ENCODE measurements at regions not wholly inside any gene's neighbourhood (a gene's known extent, or its start where the extent isn't known, plus 50 kb on each side); places are given as distances from the start of the nearest gene placed in this dataset.
A peak's percentile ranks its signal among the peaks of the same experiment; 100 is the strongest.

DNA sequence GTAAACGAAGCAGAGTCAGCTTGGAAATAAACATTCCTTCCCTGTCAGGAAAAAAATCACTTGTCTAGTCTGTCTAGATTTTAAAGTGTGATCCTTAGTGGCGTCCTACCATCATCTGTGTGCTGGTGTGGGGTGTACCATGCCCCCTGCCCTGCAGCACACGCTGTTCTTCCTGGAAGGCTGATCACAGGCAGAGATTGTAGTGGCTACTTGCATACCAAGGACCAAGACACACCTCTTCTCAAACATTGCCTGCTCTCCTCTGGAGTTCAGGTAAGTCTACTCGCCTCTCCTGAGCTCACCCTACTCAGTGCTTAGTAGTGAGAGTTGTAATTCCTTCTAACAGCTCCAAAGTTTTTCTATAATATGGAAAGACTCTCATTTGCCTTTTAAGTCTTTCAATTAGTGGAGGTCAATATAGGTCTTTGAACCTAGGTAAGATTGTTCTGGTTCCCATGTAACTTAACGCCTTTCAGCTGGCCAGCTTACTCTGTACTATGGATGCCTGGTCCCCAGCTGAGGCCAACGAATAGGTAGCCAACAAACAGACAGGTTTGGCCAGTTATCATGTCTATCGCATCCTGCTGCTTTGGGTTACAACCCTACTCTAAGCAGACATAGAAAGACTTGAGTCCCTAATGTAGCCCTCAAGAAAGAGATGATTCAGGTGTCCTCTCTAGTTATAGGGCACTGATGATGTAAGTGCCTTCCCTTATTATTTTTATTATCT, 55.4 kb downstream of the XCL1 start:
- DNase-seq = no peak

DNA sequence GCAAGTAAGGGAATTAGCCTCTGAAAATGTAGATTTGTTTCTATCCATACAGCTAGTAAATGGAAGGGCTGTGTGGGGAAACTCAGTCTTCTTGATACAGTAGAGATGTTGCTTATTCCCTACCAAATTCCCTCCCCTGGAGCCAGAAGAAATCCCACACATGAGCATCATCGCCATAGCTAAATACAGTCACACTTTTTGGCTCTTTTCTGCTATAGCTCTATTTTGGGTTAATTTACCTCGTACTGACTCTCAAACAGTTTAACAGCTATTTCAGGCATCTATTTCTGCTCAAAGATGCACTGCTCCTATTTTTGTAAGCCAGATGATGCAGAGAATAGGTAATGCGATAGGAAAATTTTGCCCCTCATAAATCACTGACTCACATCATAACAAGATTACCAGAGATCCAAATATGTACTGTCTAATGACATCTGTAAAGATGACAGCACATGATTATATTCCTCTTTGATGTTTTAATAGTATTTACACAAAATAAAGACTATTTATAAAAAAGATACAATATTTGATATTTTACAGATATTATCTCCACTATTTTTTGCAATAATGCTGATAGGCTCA, 58.6 kb downstream of the XCL1 start:
- no peak for DNase-seq

DNA sequence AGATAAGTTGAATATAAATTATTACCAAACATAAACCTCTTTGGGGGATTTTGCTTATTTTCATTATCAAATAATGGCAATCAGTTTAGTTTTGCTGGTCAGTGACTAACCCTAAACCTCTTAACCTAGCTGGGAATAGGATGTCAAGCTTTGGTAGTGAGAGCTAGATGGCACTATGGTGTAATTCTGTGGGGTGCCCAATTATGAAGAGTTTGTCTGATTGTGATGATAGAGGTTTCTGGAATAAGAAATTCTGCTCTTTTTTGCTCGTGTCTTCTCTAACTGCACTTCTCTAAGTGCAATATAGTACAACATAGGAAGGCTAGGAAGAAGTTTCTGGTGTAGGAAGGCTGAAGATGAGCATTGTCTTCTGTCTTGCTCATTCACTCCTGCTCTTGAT, 59.8 kb downstream of the XCL1 start:
- DNase-seq = no peak

DNA sequence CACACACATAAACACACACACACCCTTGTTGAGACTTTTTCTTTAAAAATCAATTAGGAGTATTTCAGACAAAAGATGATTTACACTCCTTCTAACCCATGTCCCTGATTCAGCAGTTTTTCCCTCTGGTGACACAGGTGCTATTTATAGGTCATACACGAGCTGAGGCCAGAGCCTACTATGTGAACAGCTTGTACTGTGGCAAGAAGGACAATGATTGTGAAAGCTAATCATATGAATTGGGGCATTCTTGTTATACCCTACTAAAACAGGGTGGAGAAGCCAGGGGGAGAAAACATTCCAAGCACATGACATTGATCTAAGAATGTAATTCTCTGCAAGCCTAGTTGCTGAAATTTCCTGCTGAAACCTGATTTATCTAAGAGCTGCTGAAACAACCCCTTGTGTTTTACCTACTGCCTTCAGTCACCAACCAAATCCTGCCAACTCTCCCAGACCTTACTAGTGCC, 60.3 kb downstream of the XCL1 start:
- DNase-seq = no peak

DNA sequence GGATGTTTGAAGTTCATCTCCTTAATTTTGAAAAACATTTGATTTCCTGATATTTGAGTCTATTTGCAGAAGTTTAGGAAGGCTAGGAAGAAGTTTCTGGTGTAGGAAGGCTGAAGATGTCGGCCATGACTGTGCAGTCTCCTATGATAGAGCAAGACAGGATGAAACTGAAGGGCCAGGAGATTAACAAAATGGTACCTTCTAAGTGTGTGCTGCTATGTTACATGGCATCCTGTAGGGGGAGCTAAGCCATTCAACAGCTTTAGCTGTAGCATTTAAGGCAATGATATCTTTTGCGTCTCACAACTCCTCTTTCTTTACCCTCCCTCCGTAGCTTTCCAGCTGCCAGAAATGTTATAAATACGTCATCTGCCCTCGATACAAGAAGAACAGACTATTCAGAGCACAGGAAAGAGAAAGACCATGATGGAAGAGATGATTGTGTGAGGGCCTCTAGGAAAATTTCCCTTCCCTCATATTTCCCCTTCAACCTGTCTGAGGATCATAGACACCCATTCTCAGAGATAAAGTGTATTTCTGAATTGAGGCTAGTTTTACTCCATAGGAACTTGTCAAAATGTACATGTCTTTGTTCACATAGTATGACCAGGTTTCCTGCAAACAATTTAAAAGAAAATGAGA, 61.1 kb downstream of the XCL1 start:
- DNase-seq = peak; percentile 48

DNA sequence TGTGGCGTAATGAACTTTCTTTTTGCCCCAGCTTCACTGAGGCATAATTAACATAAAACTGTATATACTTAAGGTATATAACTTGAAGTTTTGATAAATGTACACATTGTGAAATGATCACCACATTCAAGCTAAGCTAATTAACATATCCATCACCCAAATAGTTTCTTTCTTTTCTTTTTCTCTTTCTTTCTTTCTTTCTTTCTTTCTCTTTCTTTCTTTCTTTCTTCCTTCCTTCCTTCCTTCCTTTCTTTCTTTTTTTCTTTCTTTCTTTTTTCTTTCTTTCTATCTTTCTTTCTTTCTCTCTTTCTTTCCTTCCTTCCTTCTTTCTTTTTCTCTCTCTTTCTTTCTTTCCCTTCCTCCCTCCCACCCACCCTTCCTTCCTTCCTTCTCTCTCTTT, 62.5 kb downstream of the XCL1 start:
- DNase-seq = no peak

DNA sequence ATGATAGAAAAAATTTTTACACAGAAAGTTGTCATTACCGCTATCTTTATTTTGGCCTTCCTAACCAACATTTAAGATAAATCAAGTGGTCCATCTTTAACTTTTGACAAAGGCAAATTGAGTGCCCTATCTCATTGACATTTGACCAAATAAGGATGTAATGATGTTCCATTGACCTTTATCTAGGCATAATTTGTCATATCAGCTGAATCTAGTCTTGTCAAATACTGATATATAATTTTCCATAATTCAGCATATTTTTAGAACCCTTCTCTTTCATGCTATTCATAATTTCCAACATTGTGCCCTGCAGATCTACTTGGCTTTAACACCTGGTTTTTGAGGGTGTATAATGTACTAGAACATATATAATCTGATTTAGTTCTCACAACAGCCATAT, 63.8 kb downstream of the XCL1 start:
- no peak for DNase-seq

DNA sequence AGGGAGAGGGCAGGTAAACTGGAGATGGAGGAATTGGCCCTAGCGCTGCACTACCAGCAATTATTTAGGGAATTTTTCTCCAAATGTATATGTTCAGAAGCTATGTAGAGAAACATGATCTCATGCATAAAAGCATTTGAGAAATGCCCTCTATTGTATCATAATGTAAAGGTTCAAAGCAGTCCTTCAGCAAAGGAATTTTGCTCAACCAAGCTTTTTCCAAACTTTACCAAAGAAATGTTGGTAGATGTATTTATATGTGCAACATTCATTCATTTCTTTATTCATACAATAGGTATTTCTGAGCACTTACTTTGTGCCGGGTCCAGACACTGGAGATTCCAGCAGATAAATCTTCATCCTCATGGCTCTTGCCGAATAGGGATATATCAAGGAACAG, 64.4 kb downstream of the XCL1 start:
- DNase-seq = no peak

DNA sequence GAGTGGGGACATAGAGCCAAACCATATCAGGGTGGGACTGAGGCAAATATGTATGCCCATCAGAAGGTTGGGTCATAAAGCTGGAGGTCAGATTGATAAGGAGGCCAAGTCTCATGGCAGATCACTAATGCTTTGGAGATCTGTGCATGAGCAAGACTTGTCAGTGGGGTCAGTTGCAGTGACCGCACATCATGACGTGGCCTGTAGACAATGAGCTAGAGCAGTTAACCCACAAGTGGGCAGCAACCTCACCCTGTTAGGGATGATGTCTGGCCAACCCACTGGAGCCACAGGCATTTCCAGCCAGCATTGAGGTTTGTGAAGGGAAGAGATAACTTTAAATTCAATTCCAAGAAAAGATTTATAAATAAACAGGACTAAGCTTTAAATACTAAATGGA, 66.7 kb downstream of the XCL1 start:
- no peak for DNase-seq

Data from DMS 273 treated with DMSO at 0.1 percent for 48 hours (cell line).